ENCODE measurements at regions not wholly inside any gene's neighbourhood (a gene's known extent, or its start where the extent isn't known, plus 50 kb on each side); places are given as distances from the start of the nearest gene placed in this dataset.

- no peak for TF ChIP-seq CTCF (IDR thresholded peaks at IDR 0.05)
- no peak for TF ChIP-seq POLR2A (IDR thresholded peaks at IDR 0.05)
These were observed 221.3 kb upstream of the DCC start for GRCh38 chr18:52118684-52119083.

Data from uterus (tissue), 2 donors.